K562 (cell line): ENCODE measurements at regions not wholly inside any gene's neighbourhood (a gene's known extent, or its start where the extent isn't known, plus 50 kb on each side); places are given as distances from the start of the nearest gene placed in this dataset.

Experiments used
- CBFA2T3 ChIP-seq: fragments of 450-650 bp; IDR thresholded peaks from 2 replicates; pipeline ENCODE4 v1.6.1; 2017
- ETV6 ChIP-seq, 3 experiments: fragments of 150-350 bp in 1 of 3; sonication (generic) in 1 of 3; formaldehyde crosslinking in 1 of 3; IDR thresholded peaks; 2 replicates each; pipeline versions ENCODE4 v1.6.1 to v1.8.0; 2014 to 2022; ENCODE audit warnings: borderline replicate concordance in 2 of 3, low read depth in 2 of 3, antibody characterized with exemption in 1 of 3, low read length in 1 of 3, mild to moderate bottlenecking in 1 of 3, missing genetic modification reagents in 1 of 3
- GATAD2B ChIP-seq: fragments of 450-650 bp; IDR thresholded peaks from 2 replicates; pipeline ENCODE4 v1.6.1; 2017; ENCODE audit warnings: mild to moderate bottlenecking, borderline replicate concordance
- MAZ ChIP-seq, 2 experiments: fragments of 450-650 bp in 1 of 2; sonication (generic) in 1 of 2; formaldehyde crosslinking; IDR thresholded peaks in 1 of 2; conservative IDR thresholded peaks in 1 of 2; 2 replicates each; pipeline versions ENCODE4 v1.4.0 to v1.5.0; 2020; ENCODE audit warnings: mild to moderate bottlenecking in 1 of 2, missing genetic modification reagents in 1 of 2
- MXI1 ChIP-seq: IDR thresholded peaks from 2 replicates; pipeline ENCODE4 v1.6.1; 2011; ENCODE audit warnings: low read depth, mild to moderate bottlenecking, improper control_type of control experiment, low read length
- MYC ChIP-seq, 2 experiments: fragments of 250-450 bp in 1 of 2; sonication (Bioruptor Pico) in 1 of 2; IDR thresholded peaks; 2 replicates each; pipeline versions ENCODE4 v1.5.1 to v1.6.1; 2012 to 2021; ENCODE audit warnings: low read depth in 2 of 2, borderline replicate concordance in 1 of 2, improper control_type of control experiment in 1 of 2, low read length in 1 of 2, mild to moderate bottlenecking in 1 of 2, moderate library complexity in 1 of 2
- NCOR1 ChIP-seq: fragments of 450-650 bp; IDR thresholded peaks from 2 replicates; pipeline ENCODE4 v1.6.1; 2016; ENCODE audit warnings: mild to moderate bottlenecking, moderate library complexity
- NELFE ChIP-seq: IDR thresholded peaks from 2 replicates; pipeline ENCODE4 v1.6.1; 2011; ENCODE audit warnings: mild to moderate bottlenecking; ENCODE audit not compliant: insufficient read depth, insufficient read length
- PCBP1 ChIP-seq: fragments of 200-400 bp; formaldehyde crosslinking; IDR thresholded peaks from 2 replicates; pipeline ENCODE4 v1.6.1; 2018; ENCODE audit warnings: mild to moderate bottlenecking, low read depth, low read length; ENCODE audit not compliant: poor library complexity, severe bottlenecking
- PHF21A ChIP-seq: fragments of 450-650 bp; IDR thresholded peaks from 2 replicates; pipeline ENCODE4 v1.6.1; 2017; ENCODE audit warnings: low read depth, borderline replicate concordance
- PYGO2 ChIP-seq: fragments of 450-650 bp; IDR thresholded peaks from 2 replicates; pipeline ENCODE4 v1.6.1; 2016; ENCODE audit warnings: mild to moderate bottlenecking, missing genetic modification characterization, moderate library complexity, missing compliant biosample characterization
- RBM15 ChIP-seq: fragments of 200-400 bp; formaldehyde crosslinking; IDR thresholded peaks from 2 replicates; pipeline ENCODE4 v1.6.1; 2018; ENCODE audit warnings: mild to moderate bottlenecking, low read length, moderate library complexity; ENCODE audit not compliant: insufficient read depth
- RFX1 ChIP-seq: fragments of 450-650 bp; IDR thresholded peaks from 2 replicates; pipeline ENCODE4 v1.6.1; 2016; ENCODE audit warnings: mild to moderate bottlenecking, moderate library complexity
- RNF2 ChIP-seq: sonication (generic); IDR thresholded peaks from 2 replicates; pipeline ENCODE4 v1.6.1; 2016
- SP2 ChIP-seq: IDR thresholded peaks from 2 replicates; pipeline ENCODE4 v1.6.1; 2011; ENCODE audit warnings: mild to moderate bottlenecking, low read depth, low read length, moderate library complexity; ENCODE audit not compliant: poor library complexity, severe bottlenecking; ENCODE audit errors: extremely low read depth
- TAL1 ChIP-seq: fragments of 450-650 bp; IDR thresholded peaks from 2 replicates; pipeline ENCODE4 v1.6.1; 2016; ENCODE audit warnings: mild to moderate bottlenecking
- TEAD4 ChIP-seq, 2 experiments: sonication (generic) in 1 of 2; formaldehyde crosslinking in 1 of 2; IDR thresholded peaks; 2 replicates each; pipeline versions ENCODE4 v1.6.1 to v1.8.0; 2012 to 2022; ENCODE audit warnings: borderline replicate concordance in 1 of 2, inconsistent platforms in 1 of 2, low read length in 1 of 2, mild to moderate bottlenecking in 1 of 2, missing genetic modification reagents in 1 of 2
- ZNF24 ChIP-seq: fragments of 450-650 bp; IDR thresholded peaks from 2 replicates; pipeline ENCODE4 v1.6.1; 2016
- ZNF76 ChIP-seq: fragments of 250-450 bp; sonication (Bioruptor Pico); IDR thresholded peaks from 2 replicates; pipeline ENCODE4 v1.4.0; 2020; ENCODE audit warnings: mild to moderate bottlenecking, moderate library complexity, borderline replicate concordance
- ZNF77 ChIP-seq: fragments of 250-450 bp; sonication (Bioruptor Pico); IDR thresholded peaks from 2 replicates; pipeline ENCODE4 v1.5.0; 2020
- TF ChIP-seq, protein P1 (sequence below): sonication (generic); formaldehyde crosslinking; IDR thresholded peaks from 2 replicates; pipeline ENCODE4 v1.8.1; 2023; ENCODE audit warnings: mild to moderate bottlenecking, missing genetic modification reagents
- TF ChIP-seq, protein P2 (sequence below): fragments of 250-450 bp; sonication (Bioruptor Pico); IDR thresholded peaks from 2 replicates; pipeline ENCODE4 v1.8.0; 2022; ENCODE audit warnings: inconsistent platforms, mild to moderate bottlenecking, moderate library complexity, borderline replicate concordance
- TF ChIP-seq, protein P3 (sequence below): sonication (generic); formaldehyde crosslinking; IDR thresholded peaks from 2 replicates; pipeline ENCODE4 v1.8.0; 2022; ENCODE audit warnings: mild to moderate bottlenecking, missing genetic modification reagents, borderline replicate concordance

- TF ChIP-seq, protein P1, sequence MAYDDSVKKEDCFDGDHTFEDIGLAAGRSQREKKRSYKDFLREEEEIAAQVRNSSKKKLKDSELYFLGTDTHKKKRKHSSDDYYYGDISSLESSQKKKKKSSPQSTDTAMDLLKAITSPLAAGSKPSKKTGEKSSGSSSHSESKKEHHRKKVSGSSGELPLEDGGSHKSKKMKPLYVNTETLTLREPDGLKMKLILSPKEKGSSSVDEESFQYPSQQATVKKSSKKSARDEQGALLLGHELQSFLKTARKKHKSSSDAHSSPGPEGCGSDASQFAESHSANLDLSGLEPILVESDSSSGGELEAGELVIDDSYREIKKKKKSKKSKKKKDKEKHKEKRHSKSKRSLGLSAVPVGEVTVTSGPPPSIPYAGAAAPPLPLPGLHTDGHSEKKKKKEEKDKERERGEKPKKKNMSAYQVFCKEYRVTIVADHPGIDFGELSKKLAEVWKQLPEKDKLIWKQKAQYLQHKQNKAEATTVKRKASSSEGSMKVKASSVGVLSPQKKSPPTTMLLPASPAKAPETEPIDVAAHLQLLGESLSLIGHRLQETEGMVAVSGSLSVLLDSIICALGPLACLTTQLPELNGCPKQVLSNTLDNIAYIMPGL, result no peak
- TF ChIP-seq RNF2 (no peak), ZNF77 (no peak), MXI1 (no peak), ZNF24 (no peak), RFX1 (no peak), MYC (IDR thresholded peaks at IDR 0.05; ENCODE audit: low read depth, low read length) (no peak), MYC (CRISPR knock-in tag; IDR thresholded peaks at IDR 0.05; ENCODE audit: borderline replicate concordance, low read depth) (no peak), PCBP1 (no peak), SP2 (no peak), NELFE (no peak), MAZ (CRISPR knock-in tag; conservative IDR thresholded peaks at IDR 0.05 in 1 of 2, IDR thresholded peaks at IDR 0.05 in 1 of 2) (no peak), PYGO2 (tag) (no peak), ZNF76 (no peak), PHF21A (no peak), RBM15 (no peak), GATAD2B (no peak), TEAD4 (IDR thresholded peaks at IDR 0.05; ENCODE audit: low read length) (peak; percentile 67; the same call in 1 of the 2 replicates), TEAD4 (CRISPR knock-in tag; IDR thresholded peaks at IDR 0.05; ENCODE audit: borderline replicate concordance) (no peak), NCOR1 (0 out of 2 replicates have a peak, but pooled peaks have one; percentile 35), CBFA2T3 (peak; percentile 72), ETV6 (IDR thresholded peaks at IDR 0.05; ENCODE audit: borderline replicate concordance in 1 of 2, low read depth in 2 of 2, low read length in 1 of 2) (no peak), ETV6 (CRISPR knock-in tag; IDR thresholded peaks at IDR 0.05; ENCODE audit: borderline replicate concordance) (no peak), TAL1 (peak; percentile 80)
- TF ChIP-seq, protein P2, sequence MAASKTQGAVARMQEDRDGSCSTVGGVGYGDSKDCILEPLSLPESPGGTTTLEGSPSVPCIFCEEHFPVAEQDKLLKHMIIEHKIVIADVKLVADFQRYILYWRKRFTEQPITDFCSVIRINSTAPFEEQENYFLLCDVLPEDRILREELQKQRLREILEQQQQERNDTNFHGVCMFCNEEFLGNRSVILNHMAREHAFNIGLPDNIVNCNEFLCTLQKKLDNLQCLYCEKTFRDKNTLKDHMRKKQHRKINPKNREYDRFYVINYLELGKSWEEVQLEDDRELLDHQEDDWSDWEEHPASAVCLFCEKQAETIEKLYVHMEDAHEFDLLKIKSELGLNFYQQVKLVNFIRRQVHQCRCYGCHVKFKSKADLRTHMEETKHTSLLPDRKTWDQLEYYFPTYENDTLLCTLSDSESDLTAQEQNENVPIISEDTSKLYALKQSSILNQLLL (CRISPR knock-in tag), result no peak
- TF ChIP-seq, protein P3, sequence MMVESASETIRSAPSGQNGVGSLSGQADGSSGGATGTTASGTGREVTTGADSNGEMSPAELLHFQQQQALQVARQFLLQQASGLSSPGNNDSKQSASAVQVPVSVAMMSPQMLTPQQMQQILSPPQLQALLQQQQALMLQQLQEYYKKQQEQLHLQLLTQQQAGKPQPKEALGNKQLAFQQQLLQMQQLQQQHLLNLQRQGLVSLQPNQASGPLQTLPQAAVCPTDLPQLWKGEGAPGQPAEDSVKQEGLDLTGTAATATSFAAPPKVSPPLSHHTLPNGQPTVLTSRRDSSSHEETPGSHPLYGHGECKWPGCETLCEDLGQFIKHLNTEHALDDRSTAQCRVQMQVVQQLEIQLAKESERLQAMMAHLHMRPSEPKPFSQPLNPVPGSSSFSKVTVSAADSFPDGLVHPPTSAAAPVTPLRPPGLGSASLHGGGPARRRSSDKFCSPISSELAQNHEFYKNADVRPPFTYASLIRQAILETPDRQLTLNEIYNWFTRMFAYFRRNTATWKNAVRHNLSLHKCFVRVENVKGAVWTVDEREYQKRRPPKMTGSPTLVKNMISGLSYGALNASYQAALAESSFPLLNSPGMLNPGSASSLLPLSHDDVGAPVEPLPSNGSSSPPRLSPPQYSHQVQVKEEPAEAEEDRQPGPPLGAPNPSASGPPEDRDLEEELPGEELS (CRISPR knock-in tag), result no peak
Measured at GRCh38 chr1:29653034-29653810, 416.9 kb downstream of the PTPRU start (continued).
